GM19438 (cell line): ENCODE measurements at regions not wholly inside any gene's neighbourhood (a gene's known extent, or its start where the extent isn't known, plus 50 kb on each side); places are given as distances from the start of the nearest gene placed in this dataset.

ENCODE experiments used
- ATAC-seq: cut with Tn5 transposase; IDR thresholded peaks from one replicate; pipeline ENCODE4 v1.9.1; 2021; ENCODE audit warnings: low read depth; ENCODE audit not compliant: unreplicated experiment

GRCh38 chr7:18081617-18082016, 54.0 kb upstream of the PRPS1L1 start:
- ATAC-seq: no peak

- ATAC-seq: no peak
These were observed 54.5 kb upstream of the PRPS1L1 start for GRCh38 chr7:18082169-18082568.

GRCh38 chr7:18086165-18087025, 58.7 kb upstream of the PRPS1L1 start:
- peak; percentile 42 for ATAC-seq

GRCh38 chr7:18087026-18087686, 59.5 kb upstream of the PRPS1L1 start:
- ATAC-seq: no peak

- ATAC-seq: no peak
These were observed 60.0 kb upstream of the PRPS1L1 start for GRCh38 chr7:18087687-18088078.

GRCh38 chr7:18096087-18096486, 68.4 kb upstream of the PRPS1L1 start:
- no peak for ATAC-seq

GRCh38 chr7:18102576-18102975, 74.9 kb upstream of the PRPS1L1 start:
- ATAC-seq: no peak

- no peak for ATAC-seq
These were observed 76.0 kb upstream of the PRPS1L1 start for GRCh38 chr7:18103436-18104218.

GRCh38 chr7:18109762-18110161, 82.1 kb upstream of the PRPS1L1 start:
- no peak for ATAC-seq

- no peak for ATAC-seq
These were observed 89.0 kb upstream of the PRPS1L1 start for GRCh38 chr7:18116661-18117060.

- no peak for ATAC-seq
These were observed 89.8 kb upstream of the PRPS1L1 start for GRCh38 chr7:18117482-18117881.

GRCh38 chr7:18119985-18120384, 92.3 kb upstream of the PRPS1L1 start:
- ATAC-seq: no peak

GRCh38 chr7:18123508-18124239, 96.0 kb upstream of the PRPS1L1 start:
- ATAC-seq: no peak

- ATAC-seq: no peak
These were observed 97.8 kb upstream of the PRPS1L1 start for GRCh38 chr7:18125476-18125875.

GRCh38 chr7:18126281-18126680, 98.6 kb upstream of the PRPS1L1 start:
- no peak for ATAC-seq

GRCh38 chr7:18128846-18129245, 101.2 kb upstream of the PRPS1L1 start:
- no peak for ATAC-seq

GRCh38 chr7:18132811-18133210, 105.2 kb upstream of the PRPS1L1 start:
- ATAC-seq: no peak

- ATAC-seq: no peak
These were observed 106.3 kb upstream of the PRPS1L1 start for GRCh38 chr7:18133921-18134320.

- no peak for ATAC-seq
These were observed 113.3 kb upstream of the PRPS1L1 start for GRCh38 chr7:18140943-18141342.

- no peak for ATAC-seq
These were observed 116.5 kb upstream of the PRPS1L1 start for GRCh38 chr7:18144166-18144565.

GRCh38 chr7:18145160-18145559, 117.5 kb upstream of the PRPS1L1 start:
- no peak for ATAC-seq
